Stomach (tissue), 4 donors: ENCODE measurements at regions not wholly inside any gene's neighbourhood (a gene's known extent, or its start where the extent isn't known, plus 50 kb on each side); places are given as distances from the start of the nearest gene placed in this dataset.

Experiments
- CTCF ChIP-seq, 7 experiments: fragments of 450-650 bp in 4 of 7; fragments of 200-600 bp in 3 of 7; sonication (generic) in 3 of 7; IDR thresholded peaks; one replicate each; pipeline ENCODE4 v1.5.1; 2016 to 2019; ENCODE audit warnings: antibody characterized with exemption in 7 of 7, control low read depth in 2 of 7, mild to moderate bottlenecking in 1 of 7
- POLR2A ChIP-seq, 4 donors: fragments of 450-650 bp; IDR thresholded peaks; one replicate each; pipeline ENCODE4 v1.6.1; 2016; ENCODE audit warnings: antibody characterized with exemption in 4 of 4, control low read depth in 2 of 4, mild to moderate bottlenecking in 1 of 4, moderate library complexity in 1 of 4
- POLR2AphosphoS5 ChIP-seq, 3 donors: sonication (generic); formaldehyde crosslinking; IDR thresholded peaks; one replicate each; pipeline ENCODE4 v1.6.1; 2016; ENCODE audit warnings: antibody characterized with exemption in 3 of 3

GRCh38 chr17:14545156-14545906 is 244.4 kb downstream of the HS3ST3B1 start:
- TF ChIP-seq CTCF (IDR thresholded peaks at IDR 0.05) (no peak), POLR2A (IDR thresholded peaks at IDR 0.05) (no peak), POLR2AphosphoS5 (IDR thresholded peaks at IDR 0.05) (no peak)
